Choroid plexus epithelial cell (primary cell): ENCODE measurements at regions not wholly inside any gene's neighbourhood (a gene's known extent, or its start where the extent isn't known, plus 50 kb on each side); places are given as distances from the start of the nearest gene placed in this dataset.
A peak's percentile ranks its signal among the peaks of the same experiment; 100 is the strongest.

Experiments
- DNase-seq: peaks from one replicate; pipeline ENCODE4 v3.0.0-alpha.2; 2010; ENCODE audit warnings: low read depth
- H3K4me3 ChIP-seq: 2 replicates; pipeline ENCODE4 v1.5.1; 2011; ENCODE audit warnings: low read depth, mild to moderate bottlenecking, control low read depth, low read length, moderate library complexity
- CTCF ChIP-seq: conservative IDR thresholded peaks from 2 replicates; pipeline ENCODE4 v1.5.1; 2011; ENCODE audit warnings: low read depth, mild to moderate bottlenecking, control low read depth, inconsistent platforms, low read length, moderate library complexity

GRCh38 chr1:228918335-228918734 is 183.1 kb downstream of the RHOU start:
- no peak for TF ChIP-seq CTCF
- no peak for DNase-seq
- H3K4me3 ChIP-seq: no peak overlapping the region

- DNase-seq: no peak
- no peak overlapping the region for H3K4me3 ChIP-seq
- TF ChIP-seq CTCF: no peak
Observed at GRCh38 chr1:228919914-228920313, 184.6 kb downstream of the RHOU start.

GRCh38 chr1:228920831-228921230 is 185.6 kb downstream of the RHOU start:
- DNase-seq: peak; percentile 63
- no peak for TF ChIP-seq CTCF
- H3K4me3 ChIP-seq: no peak overlapping the region

GRCh38 chr1:228921481-228921880 is 186.2 kb downstream of the RHOU start:
- no peak overlapping the region for H3K4me3 ChIP-seq
- no peak for DNase-seq
- no peak for TF ChIP-seq CTCF

- no peak for TF ChIP-seq CTCF
- H3K4me3 ChIP-seq: no peak overlapping the region
- no peak for DNase-seq
Observed at GRCh38 chr1:228922722-228923376, 187.6 kb downstream of the RHOU start.

GRCh38 chr1:228923973-228924686 is 188.9 kb downstream of the RHOU start:
- H3K4me3 ChIP-seq: no peak overlapping the region
- TF ChIP-seq CTCF: no peak
- DNase-seq: no peak

GRCh38 chr1:228925691-228926090 is 190.4 kb downstream of the RHOU start:
- H3K4me3 ChIP-seq: no peak overlapping the region
- no peak for DNase-seq
- TF ChIP-seq CTCF: no peak
